NCI-H2196 (cell line): ENCODE measurements at regions not wholly inside any gene's neighbourhood (a gene's known extent, or its start where the extent isn't known, plus 50 kb on each side); places are given as distances from the start of the nearest gene placed in this dataset.
A peak's percentile ranks its signal among the peaks of the same experiment; 100 is the strongest.

Source experiments
- DNase-seq: peaks from one replicate; lab custom pipeline; 2025; ENCODE audit not compliant: unreplicated experiment; lab: John Stamatoyannopoulos, UW

DNA sequence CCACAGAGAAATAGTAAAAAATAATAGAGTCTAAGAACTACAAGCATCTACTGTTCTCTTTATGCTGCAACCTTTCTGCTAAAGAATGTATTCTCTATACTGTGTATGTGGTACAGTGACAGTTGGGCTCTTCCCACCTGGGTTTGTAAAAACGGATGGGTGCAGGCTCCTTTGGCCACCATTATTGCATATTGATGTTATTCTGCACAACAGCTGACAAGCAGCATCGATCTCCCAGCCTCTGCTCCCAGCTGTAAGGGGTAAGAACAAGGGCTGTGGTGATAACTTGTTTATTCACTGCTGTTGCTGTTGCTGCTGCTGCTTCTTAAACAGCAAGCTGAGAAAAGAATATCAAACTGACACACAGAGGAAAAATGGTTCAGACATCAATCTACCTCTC, 56.1 kb downstream of the KCNRG start:
- DNase-seq = no peak

DNA sequence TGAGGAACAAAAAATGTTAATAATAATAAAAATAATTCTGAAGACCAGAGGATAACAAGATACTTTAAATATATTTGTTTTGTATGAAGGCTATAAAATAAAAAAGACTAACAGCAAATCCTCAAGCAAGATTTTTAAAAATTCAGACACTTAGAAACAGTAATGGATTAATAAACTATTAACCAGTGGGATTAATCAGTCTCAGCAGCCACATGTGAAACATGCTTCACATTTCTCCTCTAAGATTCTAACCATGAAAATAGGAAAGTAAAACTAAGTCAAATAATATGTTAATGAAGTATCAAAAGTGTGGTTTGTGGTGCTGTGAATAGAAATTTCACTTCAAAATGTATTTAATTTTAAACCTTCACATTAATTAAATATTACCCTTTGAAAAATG, 57.4 kb downstream of the KCNRG start:
- DNase-seq = no peak

DNA sequence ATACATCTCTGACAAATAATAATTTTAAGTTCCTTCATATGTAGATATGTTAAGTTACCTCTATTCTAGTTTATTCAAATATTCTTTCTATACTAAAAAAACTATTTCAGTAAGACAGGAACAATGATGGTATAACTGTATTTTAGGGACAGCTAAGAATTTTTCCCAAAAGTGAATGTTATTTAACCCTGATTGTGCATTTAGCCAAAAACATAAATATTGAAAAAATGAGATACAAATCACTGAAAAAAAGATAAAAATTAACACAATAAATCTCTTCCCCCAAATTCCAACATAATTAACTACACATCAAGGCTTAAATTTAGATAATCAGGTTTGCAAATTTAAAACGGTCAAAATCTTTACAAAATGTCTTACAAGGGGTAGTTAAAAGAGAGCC, 58.1 kb downstream of the KCNRG start:
- no peak for DNase-seq

DNA sequence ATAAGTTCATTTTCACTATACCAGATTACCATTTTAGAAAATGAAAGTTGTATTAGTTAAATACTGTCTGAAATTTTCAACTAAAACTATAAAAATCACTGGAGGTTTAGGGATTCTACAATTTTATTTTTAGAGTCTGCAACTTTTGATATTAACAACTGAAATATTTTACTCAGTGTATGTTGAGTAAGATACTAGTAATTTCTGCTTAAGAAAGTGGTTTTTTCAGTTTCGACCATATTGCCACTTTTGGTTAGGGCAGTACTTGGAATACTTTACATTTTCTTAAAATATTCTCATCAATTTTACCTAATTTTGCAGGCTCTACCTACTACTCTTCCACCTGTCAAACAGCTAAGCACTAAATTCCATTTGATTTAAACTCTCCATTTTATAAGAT, 59.6 kb downstream of the KCNRG start:
- DNase-seq = no peak

DNA sequence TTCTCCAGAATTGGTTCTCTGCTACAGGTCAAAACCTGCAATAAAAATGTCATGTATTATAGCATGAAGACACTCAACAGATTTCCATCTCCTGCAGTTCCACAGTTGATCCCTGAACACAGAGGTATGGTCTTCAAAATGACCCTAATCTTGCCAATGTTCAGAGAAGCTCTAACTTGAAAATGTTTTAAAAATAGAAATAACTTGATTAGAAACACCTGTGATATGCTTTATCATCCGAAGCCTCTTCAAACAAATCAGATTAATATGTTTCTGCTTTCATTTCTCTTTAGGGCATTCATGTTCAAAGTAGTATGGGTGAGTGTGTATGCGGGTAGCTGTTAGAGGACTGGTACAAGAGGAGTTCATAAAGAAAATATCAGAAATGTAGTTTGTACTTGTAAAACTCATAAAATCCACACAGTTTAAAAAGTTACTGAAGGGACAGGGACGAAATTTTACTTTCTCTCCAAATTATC, 60.4 kb downstream of the KCNRG start:
- DNase-seq = no peak

DNA sequence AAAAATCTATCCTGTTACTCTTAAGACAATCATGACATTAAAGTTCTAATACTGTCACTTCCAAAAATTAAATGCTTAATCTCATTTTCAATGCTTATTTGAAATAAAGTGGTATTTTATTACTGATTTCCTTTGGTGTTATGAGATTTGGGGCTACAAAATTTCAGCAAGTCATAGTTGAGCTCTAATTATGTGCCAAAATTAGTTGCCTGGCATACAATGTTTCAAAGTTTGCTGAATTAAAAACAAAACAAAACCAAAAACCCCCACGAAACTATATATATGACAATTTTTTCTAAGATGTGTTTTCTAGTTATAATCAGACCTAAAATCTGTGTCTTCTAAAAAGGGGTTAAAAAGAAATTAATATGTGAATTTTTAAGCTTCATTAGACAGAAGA, 62.2 kb downstream of the KCNRG start:
- DNase-seq = no peak

DNA sequence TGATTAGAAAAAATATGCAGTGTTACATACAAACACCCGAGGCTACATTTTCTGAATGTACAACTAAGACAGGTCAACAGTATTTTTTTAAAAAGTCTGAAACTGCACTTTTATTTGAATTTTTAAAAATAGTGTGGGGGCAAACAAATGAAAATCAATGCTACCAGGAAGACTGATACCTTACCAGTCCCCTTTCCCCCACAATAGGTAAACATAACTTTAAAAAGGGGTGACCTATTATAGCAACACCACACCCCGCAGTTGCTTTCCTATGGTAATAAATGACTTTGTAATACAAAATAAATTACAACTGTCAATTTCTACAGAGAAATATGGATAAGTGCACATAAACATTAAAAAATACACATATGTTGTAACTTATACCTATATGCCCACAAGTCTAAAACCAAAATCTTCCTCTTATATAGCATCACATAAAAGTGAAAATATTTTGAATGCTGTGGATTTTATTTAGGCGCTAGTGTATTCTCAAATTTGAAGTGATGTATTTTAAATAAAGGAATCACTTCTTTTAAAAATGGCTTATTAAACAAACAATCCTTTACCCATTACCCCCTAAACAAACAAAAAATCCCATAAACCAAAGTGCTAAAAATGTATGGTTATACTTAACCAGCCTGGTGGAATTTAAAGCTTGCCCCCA, 63.1 kb downstream of the KCNRG start:
- DNase-seq = no peak

DNA sequence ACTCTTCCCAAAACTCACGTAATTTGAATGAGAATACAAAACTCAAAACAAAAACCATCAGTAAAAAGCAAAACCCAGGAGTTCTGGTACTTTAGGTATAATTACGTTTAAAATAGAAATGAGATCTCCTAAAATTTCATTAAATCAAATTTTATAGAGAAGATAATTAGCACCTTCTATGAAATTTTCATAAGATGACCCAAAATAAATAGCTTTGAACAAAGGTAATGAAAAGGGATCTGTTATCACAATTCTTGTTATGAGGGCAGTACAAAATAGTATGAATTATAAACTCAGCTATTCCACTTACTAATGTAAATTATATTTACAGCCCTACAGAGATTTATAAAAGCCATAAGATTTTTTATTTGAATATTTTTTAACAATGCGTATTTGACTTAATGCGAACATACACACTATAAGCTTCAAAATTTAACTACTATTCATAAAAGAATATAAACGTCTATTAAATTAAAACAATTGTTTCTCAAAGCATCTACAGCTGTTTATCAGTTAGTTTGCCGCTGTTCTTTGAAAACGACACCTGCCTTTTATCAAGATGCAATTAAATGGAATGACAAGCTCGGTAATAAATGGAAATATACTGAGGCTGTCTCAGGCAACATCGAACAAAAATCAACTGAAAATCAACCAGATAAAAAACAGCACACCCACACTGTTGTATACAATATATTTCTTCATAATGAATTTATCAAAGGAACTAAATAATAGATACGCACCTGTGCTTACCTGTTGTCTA, 63.8 kb downstream of the KCNRG start:
- DNase-seq = no peak

DNA sequence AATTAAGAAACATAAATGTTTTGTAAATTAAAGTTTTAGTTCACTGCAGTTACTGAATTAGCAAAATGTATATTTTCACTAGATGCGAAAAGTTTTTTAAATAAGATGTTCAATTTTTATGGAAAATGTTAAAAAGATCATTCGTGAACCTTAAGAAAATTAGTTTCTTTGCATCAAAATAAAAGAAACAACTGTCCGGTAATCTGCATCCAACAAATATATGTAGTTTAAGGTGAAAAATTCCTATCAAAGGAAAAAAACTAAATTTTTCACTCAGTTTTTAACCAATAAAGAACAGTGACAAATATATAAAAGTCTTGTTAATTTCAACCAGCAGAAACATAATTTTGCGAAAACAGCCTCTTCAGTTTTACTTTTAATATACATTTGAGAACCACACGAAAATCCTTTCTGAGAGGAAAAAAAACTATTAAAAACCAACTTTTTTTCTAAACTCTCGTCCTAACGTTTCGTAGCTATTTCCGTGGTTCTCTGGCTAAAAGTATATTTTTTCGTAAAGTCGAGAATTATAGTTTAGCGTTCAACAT, 64.5 kb downstream of the KCNRG start:
- no peak for DNase-seq

DNA sequence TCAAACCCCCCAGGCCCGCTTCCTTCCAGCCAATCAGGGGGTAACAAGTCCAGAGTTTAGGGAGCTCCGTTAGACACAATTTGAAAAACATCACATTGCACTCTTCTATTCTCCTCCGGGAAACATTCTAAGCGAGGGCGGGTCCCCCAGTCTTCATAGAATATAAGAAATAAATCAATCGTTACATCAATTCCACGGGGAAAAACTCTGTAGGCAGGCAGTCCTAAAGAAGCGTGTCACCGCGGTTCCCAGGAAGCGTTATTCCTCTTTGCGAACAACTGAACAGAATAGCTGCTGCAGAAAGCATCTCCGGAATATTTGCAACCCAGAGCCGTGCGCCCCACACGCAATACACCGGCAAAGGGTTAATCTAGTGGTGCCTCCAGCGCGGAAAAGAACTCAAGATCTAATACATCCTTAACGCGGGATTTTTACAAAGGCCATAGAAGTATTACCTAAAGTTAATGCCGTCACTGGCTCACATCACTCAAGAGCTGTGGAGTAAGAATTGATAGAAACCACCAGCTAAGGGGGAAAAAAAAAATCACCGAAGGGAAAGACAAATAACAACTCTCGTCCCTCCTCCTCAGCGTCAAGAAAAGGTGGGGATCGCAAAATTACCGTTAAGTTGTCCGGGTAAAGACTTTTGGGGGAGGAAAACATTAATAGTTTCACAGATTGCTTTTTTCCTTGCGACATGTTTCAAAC, 65.1 kb downstream of the KCNRG start:
- no peak for DNase-seq

DNA sequence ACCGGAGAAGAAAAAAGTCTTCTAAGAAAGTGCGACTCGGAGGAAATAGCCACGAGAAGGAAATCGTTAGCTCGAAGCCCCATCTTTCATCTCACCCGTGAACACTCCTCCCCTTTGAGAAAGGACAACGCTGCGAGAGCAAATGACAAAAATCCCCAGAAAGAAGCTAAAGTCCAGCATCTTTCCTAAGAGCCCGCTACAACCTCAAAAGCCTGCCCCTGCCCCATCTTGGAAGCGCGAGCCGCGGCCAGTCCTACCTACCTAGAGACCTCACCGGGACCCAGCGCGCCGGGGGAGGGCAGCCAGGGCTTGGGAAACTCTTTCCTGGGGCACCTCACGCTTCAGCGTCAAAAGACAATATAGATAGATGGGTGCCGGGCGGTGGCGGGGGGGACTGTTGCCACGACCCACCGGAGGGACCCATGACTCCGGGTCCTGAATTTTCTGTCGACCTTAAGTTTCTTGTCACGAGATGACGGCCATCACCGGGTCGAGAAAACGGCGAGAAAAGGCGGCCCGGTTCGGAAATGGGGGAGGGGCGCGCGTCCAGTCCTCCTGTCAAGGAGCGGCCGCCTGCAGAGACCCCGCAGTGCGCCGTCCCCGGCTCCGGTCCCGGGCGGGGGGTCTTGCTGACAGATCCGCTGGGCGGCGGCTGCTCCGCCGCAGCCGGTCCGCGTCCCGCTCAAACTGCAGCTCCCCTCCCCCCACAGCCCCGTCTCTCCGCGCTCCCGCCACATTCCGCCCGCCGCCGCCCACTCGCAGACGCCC, 65.9 kb downstream of the KCNRG start:
- peak; percentile 23 for DNase-seq

DNA sequence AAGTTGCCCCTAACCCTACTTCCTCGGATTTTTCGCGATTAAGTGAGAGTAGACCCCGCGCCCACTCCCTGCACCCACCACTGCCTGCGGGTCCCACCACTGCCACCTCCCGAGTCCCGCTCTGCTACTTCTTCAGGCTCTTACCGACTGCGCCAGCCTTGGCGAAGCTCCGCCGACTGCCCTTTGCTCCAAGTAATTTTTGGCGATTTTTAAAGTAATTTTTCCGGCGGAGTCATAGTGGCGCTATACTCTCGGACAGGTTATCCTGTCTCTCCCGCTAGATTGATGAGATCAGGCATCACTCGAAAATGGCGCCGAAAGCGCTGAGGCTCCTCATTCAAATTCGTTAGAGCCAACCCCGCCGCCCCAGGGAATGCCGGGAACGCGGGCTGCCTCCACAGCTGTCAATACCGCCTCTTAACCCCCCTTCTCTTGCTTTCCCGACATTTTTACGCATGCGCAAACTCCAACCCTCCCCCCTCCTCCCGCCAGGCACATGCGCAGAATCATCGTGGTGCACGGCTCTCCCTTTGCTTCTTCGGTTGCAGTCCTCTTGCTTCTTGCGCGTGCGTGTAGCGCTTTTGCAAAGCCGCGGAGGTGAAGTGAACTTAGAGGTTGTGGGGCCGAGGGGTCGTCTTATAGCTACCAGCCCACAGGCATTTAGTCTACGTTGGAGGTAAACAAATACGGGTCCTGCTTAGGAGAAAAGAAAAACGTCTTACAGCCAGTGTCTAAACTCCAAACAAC, 66.6 kb downstream of the KCNRG start:
- DNase-seq = peak; percentile 91

DNA sequence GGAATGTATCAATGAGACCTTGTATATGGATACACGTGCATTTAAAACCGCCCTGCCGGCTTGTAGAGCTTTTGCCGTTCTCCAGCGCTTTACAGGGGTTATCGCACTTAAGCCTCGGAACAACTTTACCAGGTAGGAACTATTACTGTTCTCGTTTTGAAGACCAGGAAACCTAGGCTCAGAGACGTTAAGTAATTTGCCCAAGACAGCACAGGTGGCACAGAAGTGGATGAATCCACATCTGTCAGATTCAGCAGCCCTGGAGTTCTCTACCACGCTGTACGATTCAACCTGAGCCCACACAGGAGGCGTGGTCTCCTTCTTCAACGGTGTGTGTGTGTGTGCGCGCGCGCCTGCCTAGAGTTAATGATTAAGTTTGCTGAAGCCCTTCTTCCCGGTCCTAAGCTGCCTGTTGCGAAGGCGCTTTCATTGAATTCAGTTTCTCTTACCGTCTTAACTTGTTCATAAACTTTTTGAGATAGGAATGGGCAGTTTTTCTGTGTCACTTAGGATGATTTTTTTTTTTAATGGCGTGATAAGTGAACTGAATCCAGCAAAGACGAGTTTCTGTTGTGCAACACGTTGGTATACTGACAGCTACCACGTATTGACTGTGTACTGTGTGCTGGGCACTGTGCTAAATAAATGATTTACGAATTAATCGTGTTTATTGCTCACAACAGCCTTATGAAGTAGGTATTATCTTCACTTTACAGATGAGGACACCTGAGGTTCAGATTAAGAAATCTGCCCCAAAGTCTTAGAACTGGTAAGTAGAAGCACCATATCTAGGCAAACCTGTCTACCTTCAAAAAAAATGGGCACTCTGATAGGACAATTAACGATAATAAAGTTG, 67.4 kb downstream of the KCNRG start:
- DNase-seq = peak; percentile 51

DNA sequence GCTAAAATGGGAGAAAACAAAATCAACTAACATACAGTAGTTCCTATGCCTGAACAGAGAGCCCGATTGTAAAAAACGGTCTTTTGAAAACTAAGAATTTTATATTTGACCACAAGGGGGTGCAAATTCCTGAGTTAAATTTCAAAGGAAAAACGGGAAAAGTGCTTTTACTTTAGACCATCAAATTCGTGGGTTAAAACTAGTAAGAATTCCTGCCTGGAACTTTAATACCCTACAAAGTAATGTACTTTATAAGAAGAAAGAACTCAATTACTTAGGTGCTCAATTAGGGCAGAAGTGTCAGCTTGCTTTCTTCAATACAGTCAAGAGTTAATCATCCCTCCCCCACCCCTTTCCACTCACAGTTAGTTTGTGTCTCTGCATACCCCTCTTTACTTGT, 69.8 kb downstream of the KCNRG start:
- peak; percentile 27 for DNase-seq

DNA sequence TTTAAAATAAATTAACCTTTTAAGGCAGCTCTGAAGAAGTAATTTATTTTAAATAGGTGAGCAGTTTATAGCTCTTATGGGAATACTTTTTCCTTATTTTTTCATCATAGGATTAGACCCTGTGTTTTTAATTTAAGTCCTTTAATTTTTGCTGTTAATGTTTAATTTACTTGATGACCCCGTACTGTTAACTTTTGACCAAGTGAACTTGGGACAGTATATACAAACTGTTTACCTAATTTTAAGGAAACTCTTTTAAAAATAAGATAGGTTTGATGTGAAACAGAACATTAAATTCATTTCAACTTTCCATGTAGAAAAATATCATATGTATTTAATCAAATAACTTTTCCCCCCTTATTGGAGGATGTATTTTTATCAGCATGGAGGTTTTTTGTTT, 74.4 kb downstream of the KCNRG start:
- no peak for DNase-seq

DNA sequence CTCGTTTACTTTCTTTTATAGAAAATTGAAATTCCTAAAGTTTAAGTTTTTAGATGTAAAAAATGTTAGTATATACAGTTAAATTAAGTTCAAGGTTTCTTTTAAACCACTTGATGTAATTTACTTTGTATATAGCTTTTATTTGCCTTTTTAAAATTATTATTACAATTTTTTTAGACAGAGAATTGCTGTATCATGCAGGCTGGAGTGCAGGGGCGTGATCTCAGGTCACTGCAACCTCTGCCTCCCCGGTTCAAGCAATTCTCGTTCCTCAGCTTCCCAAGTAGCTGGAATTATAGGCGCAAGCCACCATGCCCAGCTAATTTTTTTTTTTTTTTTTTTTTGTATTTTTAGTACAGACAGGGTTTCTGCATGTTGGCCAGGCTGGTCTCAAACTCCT, 75.0 kb downstream of the KCNRG start:
- DNase-seq = no peak

DNA sequence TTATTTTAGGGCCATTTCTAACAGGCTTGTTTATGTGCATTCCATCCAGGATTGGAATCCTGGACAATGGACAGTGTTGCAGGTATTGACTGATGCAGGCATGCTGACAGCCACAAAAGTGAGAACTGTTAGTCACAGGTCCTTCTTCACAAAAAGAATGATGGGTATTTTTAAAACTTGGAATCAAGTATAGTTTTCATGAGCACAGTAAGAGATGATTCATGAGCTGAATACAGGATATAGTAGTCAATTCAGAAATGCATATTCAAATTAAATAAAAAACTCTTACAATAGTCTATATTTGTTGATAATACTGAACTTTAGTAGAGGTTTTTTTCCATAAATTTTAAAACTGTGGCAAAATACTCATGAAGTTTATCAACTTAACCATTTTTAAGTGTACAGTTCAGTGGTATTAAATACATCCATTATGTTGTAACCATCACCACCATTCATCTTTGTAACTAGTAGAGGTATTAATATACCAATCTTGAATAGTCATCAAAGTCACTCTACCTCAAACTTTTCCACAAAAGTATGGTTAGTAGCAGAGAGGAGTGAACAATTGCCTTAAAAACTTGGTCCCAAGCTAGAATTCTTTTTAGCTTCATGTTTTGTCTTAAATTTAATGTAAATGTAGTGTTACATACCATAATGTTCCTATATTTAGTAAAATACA, 79.5 kb downstream of the KCNRG start:
- no peak for DNase-seq

DNA sequence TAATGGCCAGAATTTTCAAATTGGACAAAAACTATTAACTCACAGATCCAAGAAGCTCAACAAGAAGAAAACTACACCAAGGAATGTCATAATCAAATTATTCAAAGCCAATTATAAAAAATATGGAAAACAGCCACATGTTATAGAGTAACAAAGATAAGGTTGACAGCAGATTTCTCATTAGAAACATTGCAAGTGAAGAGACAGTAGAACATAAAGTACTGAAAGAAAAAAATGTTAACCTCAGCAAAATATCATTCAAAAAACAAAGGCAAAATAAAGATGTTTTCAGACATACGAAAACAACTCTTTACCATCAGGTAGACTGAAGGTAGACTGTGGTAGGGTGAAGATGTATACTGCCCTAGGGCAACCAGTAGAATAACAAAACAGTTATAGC, 83.4 kb downstream of the KCNRG start:
- no peak for DNase-seq

DNA sequence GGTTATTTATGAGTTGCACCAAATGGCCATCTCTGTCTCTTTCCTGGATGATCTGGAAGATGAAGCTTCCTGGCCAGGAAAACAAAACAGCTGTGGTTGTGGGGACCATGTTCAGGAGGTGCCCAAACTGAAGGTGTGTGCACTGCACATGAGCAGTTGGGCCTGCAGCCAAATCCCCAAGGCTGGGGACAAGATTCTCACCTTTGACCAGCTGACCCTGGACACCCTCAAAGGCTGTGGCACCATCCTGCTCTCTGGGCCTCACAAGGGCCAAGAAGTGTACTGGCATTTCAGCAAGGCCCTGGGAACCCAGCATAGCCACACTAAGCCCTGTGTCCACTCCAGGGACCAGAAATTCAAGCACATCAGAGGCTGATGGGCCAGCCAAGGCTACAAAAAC, 84.2 kb downstream of the KCNRG start:
- no peak for DNase-seq
